ENCODE measurements at regions not wholly inside any gene's neighbourhood (a gene's known extent, or its start where the extent isn't known, plus 50 kb on each side); places are given as distances from the start of the nearest gene placed in this dataset.

DNA sequence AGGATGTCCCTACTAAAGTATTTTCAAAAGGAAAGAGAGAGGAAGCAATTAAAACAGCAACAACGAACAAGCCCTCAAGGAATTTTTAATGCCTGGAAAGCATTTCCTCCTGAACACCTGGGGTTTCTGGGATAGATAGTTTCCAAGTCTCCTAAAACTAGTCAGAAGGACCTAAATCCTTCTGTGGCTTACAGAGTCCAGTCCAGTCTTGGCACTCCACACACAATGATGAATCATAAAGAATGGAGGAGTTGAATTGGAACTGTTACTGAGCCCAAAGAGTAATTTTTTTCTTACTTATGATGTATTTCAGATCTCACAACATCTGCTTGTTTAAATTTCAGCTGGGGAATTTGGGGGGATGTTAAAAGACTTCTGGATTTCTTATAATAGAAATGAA lies 144.6 kb upstream of the SETBP1 start:
- TF ChIP-seq CTCF (IDR thresholded peaks at IDR 0.05 in 4 of 5, conservative IDR thresholded peaks at IDR 0.05 in 1 of 5) (no peak), POLR2A (IDR thresholded peaks at IDR 0.05) (no peak)
